ENCODE measurements at regions not wholly inside any gene's neighbourhood (a gene's known extent, or its start where the extent isn't known, plus 50 kb on each side); places are given as distances from the start of the nearest gene placed in this dataset.

- no peak overlapping the region for H3K4me3 ChIP-seq (ENCODE audit: low read depth, low read length)
- DNase-seq (ENCODE audit: low read depth), result no peak
- no peak for TF ChIP-seq CTCF (IDR thresholded peaks at IDR 0.05; ENCODE audit: control insufficient read depth, extremely low read depth, insufficient read depth)
Observed at GRCh38 chr20:22496817-22497216, 87.6 kb downstream of the FOXA2 start.

DNA sequence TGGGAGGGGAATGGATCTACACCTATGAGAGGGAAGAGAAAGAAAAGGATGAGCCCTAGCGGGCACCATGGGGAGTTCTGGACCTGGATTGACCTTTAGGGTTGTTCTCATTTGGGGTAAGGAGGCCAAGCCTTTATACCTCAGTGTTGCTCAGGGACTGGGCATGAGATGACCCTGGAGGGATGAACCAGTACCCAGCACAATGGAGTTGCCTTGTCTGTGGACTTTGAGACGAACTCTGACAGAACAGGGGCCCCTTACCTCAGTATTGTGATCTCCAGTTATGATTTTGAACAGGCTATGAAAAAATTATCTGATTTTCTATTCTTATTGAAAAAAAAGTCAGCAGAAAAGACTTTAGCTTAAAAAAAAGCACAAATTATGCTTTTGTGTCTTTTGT, 88.6 kb downstream of the FOXA2 start:
- H3K4me3 ChIP-seq (ENCODE audit: low read depth, low read length), result no peak overlapping the region
- no peak for TF ChIP-seq CTCF (IDR thresholded peaks at IDR 0.05; ENCODE audit: control insufficient read depth, extremely low read depth, insufficient read depth)
- DNase-seq (ENCODE audit: low read depth), result no peak

GRCh38 chr20:22495172-22495571, 89.2 kb downstream of the FOXA2 start:
- no peak overlapping the region for H3K4me3 ChIP-seq (ENCODE audit: low read depth, low read length)
- no peak for TF ChIP-seq CTCF (IDR thresholded peaks at IDR 0.05; ENCODE audit: control insufficient read depth, extremely low read depth, insufficient read depth)
- no peak for DNase-seq (ENCODE audit: low read depth)

GRCh38 chr20:22492497-22492896, 91.9 kb downstream of the FOXA2 start:
- TF ChIP-seq CTCF (IDR thresholded peaks at IDR 0.05; ENCODE audit: control insufficient read depth, extremely low read depth, insufficient read depth), result no peak

DNA sequence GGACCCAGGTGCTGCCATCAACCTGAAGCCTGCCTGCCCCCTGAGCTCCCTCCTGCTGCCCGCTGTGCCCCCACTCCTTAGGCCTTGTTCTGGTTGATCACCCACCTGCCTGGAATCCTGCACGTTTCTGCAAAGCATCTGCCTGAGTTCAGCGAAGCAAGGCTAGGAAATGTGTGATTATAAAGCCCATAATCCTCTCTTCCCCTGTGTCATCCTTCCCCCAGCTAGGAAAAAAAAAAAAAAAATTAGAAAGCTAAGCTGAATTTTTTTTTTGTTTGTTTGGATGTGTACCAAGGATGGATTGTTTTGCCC, 93.2 kb downstream of the FOXA2 start:
- no peak for TF ChIP-seq CTCF (IDR thresholded peaks at IDR 0.05; ENCODE audit: control insufficient read depth, extremely low read depth, insufficient read depth)
- no peak for DNase-seq (ENCODE audit: low read depth)
- no peak overlapping the region for H3K4me3 ChIP-seq (ENCODE audit: low read depth, low read length)

More at GRCh38 chr20:22492497-22492896, 91.9 kb downstream of the FOXA2 start:
- no peak overlapping the region for H3K4me3 ChIP-seq (ENCODE audit: low read depth, low read length)
- no peak for DNase-seq (ENCODE audit: low read depth)

- no peak overlapping the region for H3K4me3 ChIP-seq (ENCODE audit: low read depth, low read length)
- no peak for DNase-seq (ENCODE audit: low read depth)
- peak; percentile 30 for TF ChIP-seq CTCF (IDR thresholded peaks at IDR 0.05; ENCODE audit: control insufficient read depth, extremely low read depth, insufficient read depth)
Observed at GRCh38 chr20:22490287-22491193, 93.8 kb downstream of the FOXA2 start.
